HCT116 (cell line): ENCODE measurements at regions not wholly inside any gene's neighbourhood (a gene's known extent, or its start where the extent isn't known, plus 50 kb on each side); places are given as distances from the start of the nearest gene placed in this dataset.

Experiments used
- ATAC-seq: fragments of 200-7000 bp; cut with Tn5 transposase; 2 replicates; pipeline ENCODE4 v1.9.1; 2020; ENCODE audit warnings: mild to moderate bottlenecking, moderate library complexity
- BruUV-seq: library from RNA; stranded (reverse); fragments of 400-500 nt; replicated peaks from 2 replicates; lab custom pipeline; 2021; lab: Mats Ljungman, UMichigan
- CTCF ChIA-PET: fragments of 300-600 bp; sonication (Branson Sonifier 250); formaldehyde crosslinking; loops from one replicate; lab custom pipeline; 2021; ENCODE audit warnings: antibody characterized with exemption; lab: Charles Lee
- POLR2A ChIA-PET: fragments of 300-600, 350-600 bp; sonication (Branson Sonifier 250); formaldehyde crosslinking; loops from one replicate; lab custom pipeline; 2021; ENCODE audit warnings: antibody characterized with exemption; lab: Charles Lee
- RAD21 ChIA-PET, 2 experiments: fragments of 300-600 bp; sonication (Branson Sonifier 250); formaldehyde crosslinking; loops; one replicate each; lab custom pipeline; 2023; ENCODE audit warnings: low total read pairs in 2 of 2; ENCODE audit not compliant: uncharacterized antibody in 2 of 2, unreplicated experiment in 2 of 2, low non-redundant PET in 1 of 2; lab: Charles Lee
- DNase-seq: peaks from one replicate; pipeline ENCODE4 v3.0.0-alpha.2; 2010; ENCODE audit warnings: low read depth, low spot score
- H2AFZ ChIP-seq: fragments of 200-600 bp; shearing (Covaris generic), sonication (generic); 2 replicates; pipeline ENCODE4 v1.6.1; 2017; ENCODE audit warnings: low read depth, mixed run types, mixed read lengths, antibody characterized with exemption, low read length; ENCODE audit not compliant: poor library complexity, severe bottlenecking
- H3K27ac ChIP-seq: 2 replicates; pipeline ENCODE4 v1.5.1; 2012; ENCODE audit warnings: low read depth, low read length
- H3K27me3 ChIP-seq: fragments of 200-600 bp; sonication (generic); 2 replicates; pipeline ENCODE4 v1.6.1; 2016; ENCODE audit warnings: mixed run types, low read length, mixed read lengths; ENCODE audit not compliant: insufficient read depth
- H3K36me3 ChIP-seq, 2 experiments: fragments of 200-500 bp in 1 of 2; fragments of 200-600 bp in 1 of 2; sonication (Bioruptor generic) in 1 of 2; sonication (generic) in 1 of 2; 2 replicates each; pipeline versions ENCODE4 v1.5.1 to v1.6.1; 2014 to 2016; ENCODE audit warnings: low read length in 2 of 2, inconsistent platforms in 1 of 2, mixed read lengths in 1 of 2, mixed run types in 1 of 2; ENCODE audit not compliant: insufficient read depth in 2 of 2, control insufficient read depth in 1 of 2
- H3K4me1 ChIP-seq, 2 experiments: fragments of 200-600 bp in 1 of 2; sonication (generic) in 1 of 2; 2 replicates each; pipeline versions ENCODE4 v1.5.1 to v1.6.1; 2012 to 2017; ENCODE audit warnings: low read length in 2 of 2, inconsistent platforms in 1 of 2, mild to moderate bottlenecking in 1 of 2, mixed read lengths in 1 of 2, mixed run types in 1 of 2, moderate library complexity in 1 of 2; ENCODE audit not compliant: insufficient read depth in 2 of 2, control insufficient read depth in 1 of 2
- H3K4me2 ChIP-seq: fragments of 200-600 bp; sonication (generic); 2 replicates; pipeline ENCODE4 v1.6.1; 2017; ENCODE audit warnings: mixed run types, low read length, mixed read lengths
- H3K4me3 ChIP-seq, 2 experiments: fragments of 200-600 bp in 1 of 2; sonication (generic) in 1 of 2; replicated peaks in 1 of 2; 2 replicates each; pipeline ENCODE4 v1.5.1; 2011 to 2016; ENCODE audit warnings: low read length in 2 of 2, control low read depth in 1 of 2, low read depth in 1 of 2, mild to moderate bottlenecking in 1 of 2, mixed read lengths in 1 of 2, mixed run types in 1 of 2
- H3K79me2 ChIP-seq: fragments of 200-600 bp; sonication (generic); 2 replicates; pipeline ENCODE4 v1.6.1; 2017; ENCODE audit warnings: mild to moderate bottlenecking, mixed run types, low read length, moderate library complexity, mixed read lengths; ENCODE audit not compliant: insufficient read depth
- H3K9ac ChIP-seq: fragments of 200-600 bp; sonication (generic); 2 replicates; pipeline ENCODE4 v1.6.1; 2016; ENCODE audit warnings: low read length, mixed read lengths
- H3K9me2 ChIP-seq: fragments of 200-600 bp; sonication (generic), shearing (Covaris generic); 2 replicates; pipeline ENCODE4 v1.6.1; 2017; ENCODE audit warnings: mixed run types, mild to moderate bottlenecking, moderate library complexity; ENCODE audit not compliant: insufficient read depth
- H3K9me3 ChIP-seq, 2 experiments: fragments of 200-500 bp in 1 of 2; fragments of 200-600 bp in 1 of 2; sonication (Bioruptor generic) in 1 of 2; sonication (generic) in 1 of 2; 2 replicates each; pipeline ENCODE4 v1.6.1; 2014 to 2017; ENCODE audit warnings: low read length in 2 of 2, mixed read lengths in 2 of 2, inconsistent platforms in 1 of 2, low read depth in 1 of 2, mild to moderate bottlenecking in 1 of 2, mixed run types in 1 of 2, moderate library complexity in 1 of 2; ENCODE audit not compliant: control insufficient read depth in 1 of 2, insufficient read depth in 1 of 2
- H4K20me1 ChIP-seq: fragments of 200-600 bp; sonication (generic), shearing (Covaris generic); 2 replicates; pipeline ENCODE4 v1.6.1; 2017; ENCODE audit warnings: mixed run types, mild to moderate bottlenecking, moderate library complexity; ENCODE audit not compliant: insufficient read depth
- ATF3 ChIP-seq: IDR thresholded peaks from 2 replicates; pipeline ENCODE4 v1.6.1; 2012
- CBX3 ChIP-seq: IDR thresholded peaks from 2 replicates; pipeline ENCODE4 v1.6.1; 2012; ENCODE audit warnings: low read depth
- CEBPB ChIP-seq: IDR thresholded peaks from 2 replicates; pipeline ENCODE4 v1.6.1; 2012; ENCODE audit warnings: low read depth
- EZH2phosphoT487 ChIP-seq: fragments of 200-600 bp; IDR thresholded peaks from 2 replicates; pipeline ENCODE4 v1.6.1; 2018; ENCODE audit warnings: antibody characterized with exemption, borderline replicate concordance
- REST ChIP-seq: IDR thresholded peaks from 2 replicates; pipeline ENCODE4 v1.6.1; 2012; ENCODE audit warnings: low read depth
- TCF7L2 ChIP-seq: IDR thresholded peaks from 2 replicates; pipeline ENCODE4 v1.7.0; 2011; ENCODE audit warnings: borderline replicate concordance, inconsistent platforms; ENCODE audit not compliant: insufficient read depth, insufficient read length; ENCODE audit errors: extremely low read depth
- intact Hi-C: fragments of 100-400 bp; cut with micrococcal nuclease; formaldehyde crosslinking; loops from 2 replicates; pipeline ENCODE4 v1.10.0; 2022

- BruUV-seq = no TSS peak
These were observed 64.6 kb upstream of the CD55 start for GRCh38 chr1:207256869-207257268.

More at GRCh38 chr1:207256869-207257268, 64.6 kb upstream of the CD55 start:
- Histone ChIP-seq H3K9me2 (no peaks in the 10 kb centered on the region), H3K4me3 (no peak overlapping the region), H3K9ac (no peak overlapping the region), H3K4me2 (no peak overlapping the region), H3K9me3 (no peaks in the 10 kb centered on the region), H3K36me3 (no peaks in the 10 kb centered on the region), H3K27me3 (no peaks in the 10 kb centered on the region), H2AFZ (no peak overlapping the region), H3K27ac (no peak overlapping the region), H3K79me2 (no peaks in the 10 kb centered on the region), H3K4me1 (no peaks in the 10 kb centered on the region), H4K20me1 (no peaks in the 10 kb centered on the region)
- TF ChIP-seq CEBPB (no peak), TCF7L2 (no peak), REST (no peak), ATF3 (no peak), EZH2phosphoT487 (no peak), CBX3 (no peak)
- intact Hi-C loops = loop anchor here (5.0 kb wide), 1 partner anchor 240 kb away; the partner anchor contains the start of gene CR1
- ATAC-seq (no peak), DNase-seq (no peak)
- POLR2A ChIA-PET = no interaction called here
- CTCF ChIA-PET = no interaction called here
- RAD21 ChIA-PET = no interaction called here
